Stomach (tissue), 8 donors: ENCODE measurements at regions not wholly inside any gene's neighbourhood (a gene's known extent, or its start where the extent isn't known, plus 50 kb on each side); places are given as distances from the start of the nearest gene placed in this dataset.
"Not testable (repeated sequence)": the region's sequence is repeated elsewhere in the genome, so short reads cannot be mapped to it uniquely, and the experiment has no call there.

Source experiments
- DNase-seq, 2 donors: peaks; one replicate each; pipeline versions ENCODE4 v3.0.0 to v3.0.0-alpha.2; 2013 to 2019
- H3K27ac ChIP-seq, 5 donors: fragments of 200-600 bp in 4 of 5; sonication (generic) in 4 of 5; one replicate each; pipeline ENCODE4 v1.5.1; 2013 to 2019; ENCODE audit warnings: mild to moderate bottlenecking in 1 of 5, moderate library complexity in 1 of 5
- H3K27me3 ChIP-seq, 3 donors: fragments of 200-600 bp; sonication (generic); one replicate each; pipeline ENCODE4 v1.5.1; 2017 to 2019; ENCODE audit warnings: mixed run types in 1 of 3
- H3K36me3 ChIP-seq, 4 donors: fragments of 200-600 bp; sonication (generic); 1 replicate in 3 of 4; 2 replicates in 1 of 4; pipeline ENCODE4 v1.5.1; 2016 to 2019
- H3K4me1 ChIP-seq, 4 donors: fragments of 200-600 bp; sonication (generic); one replicate each; pipeline ENCODE4 v1.5.1; 2016 to 2019
- H3K4me3 ChIP-seq, 4 donors: fragments of 200-600 bp; sonication (generic) in 3 of 4; one replicate each; pipeline ENCODE4 v1.5.1; 2016 to 2019; ENCODE audit warnings: mild to moderate bottlenecking in 1 of 4
- H3K9me3 ChIP-seq, 4 donors: fragments of 200-600 bp; sonication (generic); one replicate each; pipeline ENCODE4 v1.5.1; 2016 to 2019
- CTCF ChIP-seq, 7 experiments: fragments of 450-650 bp in 4 of 7; fragments of 200-600 bp in 3 of 7; sonication (generic) in 3 of 7; IDR thresholded peaks; one replicate each; pipeline ENCODE4 v1.5.1; 2016 to 2019; ENCODE audit warnings: antibody characterized with exemption in 7 of 7, control low read depth in 2 of 7, mild to moderate bottlenecking in 1 of 7
- EP300 ChIP-seq: sonication (generic); formaldehyde crosslinking; IDR thresholded peaks from one replicate; pipeline ENCODE4 v1.6.1; 2017; ENCODE audit warnings: antibody characterized with exemption
- POLR2A ChIP-seq, 4 donors: fragments of 450-650 bp; IDR thresholded peaks; one replicate each; pipeline ENCODE4 v1.6.1; 2016; ENCODE audit warnings: antibody characterized with exemption in 4 of 4, control low read depth in 2 of 4, mild to moderate bottlenecking in 1 of 4, moderate library complexity in 1 of 4
- POLR2AphosphoS5 ChIP-seq, 3 donors: sonication (generic); formaldehyde crosslinking; IDR thresholded peaks; one replicate each; pipeline ENCODE4 v1.6.1; 2016; ENCODE audit warnings: antibody characterized with exemption in 3 of 3
- whole genome bisulfite sequencing, 5 donors: extraction: QIAGEN DNeasy Blood & Tissue Kit in 3 of 5; methylation state at CpG; one replicate each; pipeline versions ENCODE4 v1.1.5 to v1.1.7; 2013 to 2018; 5-methylcytosine and 5-hydroxymethylcytosine counted together
- intact Hi-C: fragments of 100-400 bp; cut with DNase I; formaldehyde crosslinking; loops from one replicate; pipeline ENCODE4 v1.15.1; 2023; ENCODE audit warnings: low total_unique reads
- donor health status: healthy with polysubstance abuse.
- donor health status: Bipolar disorder and iron deficiency.
- donor health status: healthy.

- Histone ChIP-seq H3K4me1 (no peaks in the 10 kb centered on the region), H3K27me3 (no peaks in the 10 kb centered on the region), H3K36me3 (no peaks in the 10 kb centered on the region), H3K27ac (no peak overlapping the region), H3K9me3 (no peaks in the 10 kb centered on the region), H3K4me3 (no peak overlapping the region)
- 72 to 91% (median 79%) methylated on average over 5 of the region's 5 CpGs for WGBS, 5 donors
- no peak for DNase-seq
- TF ChIP-seq CTCF (IDR thresholded peaks at IDR 0.05) (no peak), POLR2AphosphoS5 (IDR thresholded peaks at IDR 0.05) (no peak), EP300 (no peak), POLR2A (IDR thresholded peaks at IDR 0.05) (no peak)
- intact Hi-C loops = no loop called here
Observed at GRCh38 chr20:51945177-51945576, 142.9 kb upstream of the SALL4 start.

GRCh38 chr20:51943761-51944160 lies 141.4 kb upstream of the SALL4 start:
- H3K9me3 ChIP-seq = no peaks in the 10 kb centered on the region
- no peak overlapping the region for H3K4me3 ChIP-seq
- no peaks in the 10 kb centered on the region for H3K27me3 ChIP-seq
- H3K27ac ChIP-seq = no peak overlapping the region
- H3K4me1 ChIP-seq = no peaks in the 10 kb centered on the region
- TF ChIP-seq CTCF (IDR thresholded peaks at IDR 0.05) (no peak), POLR2A (IDR thresholded peaks at IDR 0.05) (no peak), POLR2AphosphoS5 (IDR thresholded peaks at IDR 0.05) (no peak), EP300 (no peak)
- no peaks in the 10 kb centered on the region for H3K36me3 ChIP-seq
- 89 to 96% (median 93%) methylated on average over 5 of the region's 5 CpGs for WGBS, 5 donors
- intact Hi-C loops = no loop called here
- no peak for DNase-seq

GRCh38 chr20:51943326-51943725 lies 141.0 kb upstream of the SALL4 start:
- intact Hi-C loops = not testable (repeated sequence)
- 87 to 93% (median 90%) methylated on average over 6 of the region's 6 CpGs for WGBS, 5 donors

GRCh38 chr20:51941503-51941902 lies 139.2 kb upstream of the SALL4 start:
- WGBS, 5 donors = 90 to 95% (median 92%) methylated on average over 6 of the region's 6 CpGs
- Histone ChIP-seq H3K36me3 (no peaks in the 10 kb centered on the region), H3K4me3 (no peak overlapping the region), H3K27me3 (no peaks in the 10 kb centered on the region), H3K4me1 (no peaks in the 10 kb centered on the region), H3K9me3 (no peaks in the 10 kb centered on the region), H3K27ac (no peak overlapping the region)
- no peak for DNase-seq
- no peak for TF ChIP-seq POLR2AphosphoS5 (IDR thresholded peaks at IDR 0.05)
- TF ChIP-seq POLR2A (IDR thresholded peaks at IDR 0.05) = no peak
- no peak for TF ChIP-seq CTCF (IDR thresholded peaks at IDR 0.05)
- no peak for TF ChIP-seq EP300
- intact Hi-C loops = no loop called here

More at GRCh38 chr20:51943326-51943725, 141.0 kb upstream of the SALL4 start:
- H3K4me1 ChIP-seq, H3K4me3 ChIP-seq, DNase-seq, H3K27ac ChIP-seq, H3K36me3 ChIP-seq, H3K27me3 ChIP-seq, H3K9me3 ChIP-seq: not testable (repeated sequence)

- TF ChIP-seq POLR2A (IDR thresholded peaks at IDR 0.05) (no peak), POLR2AphosphoS5 (IDR thresholded peaks at IDR 0.05) (no peak), EP300 (no peak), CTCF (IDR thresholded peaks at IDR 0.05) (no peak)
- Histone ChIP-seq H3K27ac (no peak overlapping the region), H3K4me1 (no peaks in the 10 kb centered on the region), H3K9me3 (no peaks in the 10 kb centered on the region), H3K27me3 (no peaks in the 10 kb centered on the region), H3K36me3 (no peaks in the 10 kb centered on the region), H3K4me3 (no peak overlapping the region)
- DNase-seq = no peak
- 88 to 97% (median 96%) methylated on average over 6 of the region's 6 CpGs for WGBS, 5 donors
- intact Hi-C loops = no loop called here
Observed at GRCh38 chr20:51939259-51939585, 136.9 kb upstream of the SALL4 start.
